Heart right ventricle (tissue), 16 donors: ENCODE measurements at regions not wholly inside any gene's neighbourhood (a gene's known extent, or its start where the extent isn't known, plus 50 kb on each side); places are given as distances from the start of the nearest gene placed in this dataset.

Experiments
- ATAC-seq, 8 donors: fragments of 200-7000 bp; cut with Tn5 transposase; one replicate each; pipeline ENCODE4 v1.9.1; 2020; ENCODE audit warnings: mild to moderate bottlenecking in 8 of 8, moderate library complexity in 8 of 8, moderate number of reproducible peaks in 1 of 8
- DNase-seq, 2 donors: peaks; one replicate each; pipeline ENCODE4 v3.0.0-alpha.2; 2020
- H3K27ac ChIP-seq, 10 donors: fragments of 200-600 bp; sonication (generic) in 2 of 10; one replicate each; pipeline versions ENCODE4 v1.5.0 to v1.8.0; 2020 to 2022; ENCODE audit warnings: mild to moderate bottlenecking in 3 of 10
- H3K27me3 ChIP-seq, 7 donors: fragments of 200-600 bp; one replicate each; pipeline ENCODE4 v1.8.0; 2021 to 2022; ENCODE audit warnings: mild to moderate bottlenecking in 2 of 7
- H3K36me3 ChIP-seq, 9 donors: fragments of 200-600 bp; sonication (generic) in 1 of 9; one replicate each; pipeline versions ENCODE4 v1.5.0 to v1.8.0; 2020 to 2022; ENCODE audit warnings: mild to moderate bottlenecking in 2 of 9
- H3K4me1 ChIP-seq, 9 donors: fragments of 200-600 bp; sonication (generic) in 1 of 9; one replicate each; pipeline versions ENCODE4 v1.5.0 to v1.8.0; 2020 to 2022; ENCODE audit warnings: mild to moderate bottlenecking in 4 of 9
- H3K4me3 ChIP-seq, 10 donors: fragments of 200-600 bp; sonication (generic) in 2 of 10; one replicate each; pipeline versions ENCODE4 v1.5.0 to v1.8.0; 2020 to 2022; ENCODE audit warnings: mild to moderate bottlenecking in 7 of 10, moderate library complexity in 2 of 10
- H3K9me3 ChIP-seq, 11 donors: fragments of 200-600 bp in 10 of 11; sonication (generic) in 2 of 11; one replicate each; pipeline versions ENCODE4 v1.5.0 to v1.8.0; 2013 to 2022; ENCODE audit warnings: mild to moderate bottlenecking in 2 of 11, control low read depth in 1 of 11, moderate library complexity in 1 of 11
- WGBS, 2 donors: extraction: QIAGEN DNeasy Blood & Tissue Kit; methylation state at CpG; one replicate each; pipeline ENCODE4 v1.1.7; 2013; ENCODE audit warnings: inconsistent platforms in 1 of 2; 5-methylcytosine and 5-hydroxymethylcytosine counted together
- intact Hi-C, 10 donors: fragments of 100-400 bp; cut with DNase I; formaldehyde crosslinking; loops; one replicate each; pipeline versions ENCODE4 v1.11.1 to v1.14.2; 2022
- TF ChIP-seq, protein P1 (sequence below), 9 donors: fragments of 200-600 bp; sonication (generic) in 2 of 9; IDR thresholded peaks; one replicate each; pipeline versions ENCODE4 v1.5.0 to v1.8.0; 2021 to 2022; ENCODE audit warnings: antibody characterized with exemption in 9 of 9, mild to moderate bottlenecking in 5 of 9, moderate library complexity in 1 of 9
- donor health status: Arrhythmogenic right ventricular cardiomyopathy.
- donor health status: ischemic (EF 13 %, LVEDD 7.1; RV severe dilation, severe dysfunction).
- donor health status: healthy with polysubstance abuse.
- donor health status: DM: no; HTN: yes; CAD: no.
- donor health status: DM: no; HTN: no; CAD: no.
- donor health status: ischemic (EF 25% LVEDD 6.9; RV normal size, moderate dysfunction).
- donor health status: ischemic (EF 25% LVEDD 5.7; RV mildly dilated, moderate dysfunction).
- donor health status: healthy.
- donor health status: DM: yes; HTN: yes; CAD: no.
- donor health status: Ischemic cardiomyopathy.
- donor health status: ischemic (EF 35%, LVEDD 5.7; RV mildly dilated, moderate dysfunction).
- donor health status: nonischemic (EF 11% LVEDD 7.7; RV severe dilation, severe dysfunction).
- donor health status: DM: yes; HTN: yes; CAD: no.
- donor health status: PGD.
- donor health status: ischemic (EF 29% LVEDD 5.4; RV normal size, mild dysfunction).
- donor health status: nonischemic (EF 23%, LVEDD 6.1; RV moderate dilation, normal function).

DNA sequence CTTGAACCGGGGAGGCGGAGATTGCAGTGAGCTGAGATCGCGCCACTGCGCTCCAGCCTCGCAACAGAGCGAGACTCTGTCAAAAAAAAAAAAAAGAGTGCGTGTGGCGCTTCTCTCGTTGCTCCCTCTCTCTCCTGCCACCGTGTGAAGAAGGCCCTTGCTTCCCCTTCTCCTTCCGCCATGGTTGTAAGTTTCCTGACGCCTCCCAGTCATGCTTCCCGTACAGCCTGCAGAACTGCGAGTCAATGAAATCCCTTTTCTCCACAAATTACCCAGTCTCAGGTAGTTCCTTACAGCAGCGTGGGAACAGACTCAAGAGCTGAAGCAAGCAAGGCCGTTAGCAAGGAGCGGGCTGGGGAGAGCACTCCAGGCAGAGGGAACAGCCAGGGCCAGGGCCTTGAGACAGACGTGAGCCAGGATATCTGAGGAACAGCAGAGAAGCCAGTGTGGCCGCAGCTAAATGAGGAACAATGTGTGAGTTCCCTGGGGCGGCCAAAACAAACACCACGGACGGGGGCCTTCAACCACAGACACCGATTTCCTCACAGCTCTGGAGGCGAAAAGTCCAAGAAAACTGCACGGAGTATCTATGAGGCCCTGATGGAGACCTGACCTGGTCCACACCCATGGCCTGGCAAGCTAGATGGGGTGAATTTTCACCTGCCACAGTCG lies 54.2 kb upstream of the ETS2 start:
- ATAC-seq = peak; percentile 50 to 84 (median 67)
- H3K36me3 ChIP-seq = no peaks in the 10 kb centered on the region
- H3K4me3 ChIP-seq = no peak overlapping the region
- intact Hi-C loops = no loop called here
- WGBS, 2 donors = 84 to 87% methylated on average over 26 to 27 of the region's 27 CpGs
- peak overlapping the region in 1 of 10 donors; percentile 77 for H3K27ac ChIP-seq
- H3K27me3 ChIP-seq = no peaks in the 10 kb centered on the region
- H3K4me1 ChIP-seq = peaks cover 0 to 58% (median 12%) of the 10 kb centered on the region in 9 donors
- peak; percentile 38 to 47 for DNase-seq
- H3K9me3 ChIP-seq = peaks cover 0 to 2% (median 0%) of the 10 kb centered on the region in 11 donors
- TF ChIP-seq, protein P1, sequence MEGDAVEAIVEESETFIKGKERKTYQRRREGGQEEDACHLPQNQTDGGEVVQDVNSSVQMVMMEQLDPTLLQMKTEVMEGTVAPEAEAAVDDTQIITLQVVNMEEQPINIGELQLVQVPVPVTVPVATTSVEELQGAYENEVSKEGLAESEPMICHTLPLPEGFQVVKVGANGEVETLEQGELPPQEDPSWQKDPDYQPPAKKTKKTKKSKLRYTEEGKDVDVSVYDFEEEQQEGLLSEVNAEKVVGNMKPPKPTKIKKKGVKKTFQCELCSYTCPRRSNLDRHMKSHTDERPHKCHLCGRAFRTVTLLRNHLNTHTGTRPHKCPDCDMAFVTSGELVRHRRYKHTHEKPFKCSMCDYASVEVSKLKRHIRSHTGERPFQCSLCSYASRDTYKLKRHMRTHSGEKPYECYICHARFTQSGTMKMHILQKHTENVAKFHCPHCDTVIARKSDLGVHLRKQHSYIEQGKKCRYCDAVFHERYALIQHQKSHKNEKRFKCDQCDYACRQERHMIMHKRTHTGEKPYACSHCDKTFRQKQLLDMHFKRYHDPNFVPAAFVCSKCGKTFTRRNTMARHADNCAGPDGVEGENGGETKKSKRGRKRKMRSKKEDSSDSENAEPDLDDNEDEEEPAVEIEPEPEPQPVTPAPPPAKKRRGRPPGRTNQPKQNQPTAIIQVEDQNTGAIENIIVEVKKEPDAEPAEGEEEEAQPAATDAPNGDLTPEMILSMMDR (IDR thresholded peaks at IDR 0.05) = no peak

DNA sequence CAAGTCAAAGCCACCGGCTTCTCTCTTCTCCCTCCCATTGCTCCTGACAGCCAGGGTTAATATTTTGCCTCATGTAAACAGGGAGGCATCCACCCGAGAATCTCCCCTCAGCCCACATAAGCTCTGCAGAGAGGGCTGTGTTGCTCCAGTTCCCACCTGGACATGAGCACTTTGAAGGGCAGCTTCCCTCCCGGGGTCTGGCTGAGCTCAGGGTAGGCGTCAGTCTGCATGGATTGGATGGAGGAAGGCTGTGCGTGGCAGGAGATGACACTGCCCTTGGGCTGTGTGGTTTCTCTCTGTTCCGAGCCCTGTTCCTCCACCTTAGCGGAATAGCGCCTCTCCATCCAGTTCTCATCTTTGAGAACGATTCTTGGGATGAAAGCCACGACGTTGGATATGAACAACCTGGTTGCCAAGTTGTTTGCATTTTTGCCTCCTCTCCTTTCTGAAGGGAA lies 53.7 kb upstream of the ETS2 start:
- TF ChIP-seq, protein P1 (IDR thresholded peaks at IDR 0.05) = no peak
- DNase-seq (no peak), ATAC-seq (peak in 1 of 8 donors; percentile 12)
- Histone ChIP-seq H3K27ac (peak overlapping the region in 1 of 10 donors; percentile 77), H3K4me3 (no peak overlapping the region), H3K4me1 (peaks cover 0 to 63% (median 14%) of the 10 kb centered on the region in 9 donors), H3K27me3 (no peaks in the 10 kb centered on the region), H3K36me3 (no peaks in the 10 kb centered on the region), H3K9me3 (no peaks in the 10 kb centered on the region)
- WGBS, 2 donors = 89 to 92% methylated on average over 11 of the region's 11 CpGs
- intact Hi-C loops = no loop called here

DNA sequence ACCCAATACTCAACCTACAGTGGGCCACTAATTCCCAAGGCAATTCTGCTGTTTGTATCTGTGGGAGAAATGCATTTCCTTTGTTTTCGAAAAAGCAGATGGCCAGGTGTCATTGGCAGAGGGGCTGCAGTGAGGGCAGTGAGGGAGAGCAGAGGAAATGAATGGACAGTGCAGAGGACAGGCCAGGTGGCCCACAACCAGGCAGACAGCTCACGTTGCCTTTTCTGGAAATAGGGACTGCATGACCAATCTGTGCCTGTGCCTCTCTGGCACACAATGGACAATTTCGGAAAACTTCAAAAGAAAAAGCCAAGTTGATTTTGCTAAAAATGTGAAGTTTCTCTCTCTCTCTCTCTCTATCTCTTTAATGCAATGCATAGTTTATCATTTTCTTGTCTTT lies 52.6 kb upstream of the ETS2 start:
- ATAC-seq (no peak), DNase-seq (no peak)
- no peak overlapping the region for H3K27ac ChIP-seq
- 74 to 82% methylated on average over 3 of the region's 3 CpGs for WGBS, 2 donors
- no peaks in the 10 kb centered on the region for H3K36me3 ChIP-seq
- no peak overlapping the region for H3K4me3 ChIP-seq
- TF ChIP-seq, protein P1 (IDR thresholded peaks at IDR 0.05) = no peak
- H3K9me3 ChIP-seq = no peaks in the 10 kb centered on the region
- intact Hi-C loops = no loop called here
- peaks cover 0 to 65% (median 14%) of the 10 kb centered on the region in 9 donors for H3K4me1 ChIP-seq
- no peaks in the 10 kb centered on the region for H3K27me3 ChIP-seq

DNA sequence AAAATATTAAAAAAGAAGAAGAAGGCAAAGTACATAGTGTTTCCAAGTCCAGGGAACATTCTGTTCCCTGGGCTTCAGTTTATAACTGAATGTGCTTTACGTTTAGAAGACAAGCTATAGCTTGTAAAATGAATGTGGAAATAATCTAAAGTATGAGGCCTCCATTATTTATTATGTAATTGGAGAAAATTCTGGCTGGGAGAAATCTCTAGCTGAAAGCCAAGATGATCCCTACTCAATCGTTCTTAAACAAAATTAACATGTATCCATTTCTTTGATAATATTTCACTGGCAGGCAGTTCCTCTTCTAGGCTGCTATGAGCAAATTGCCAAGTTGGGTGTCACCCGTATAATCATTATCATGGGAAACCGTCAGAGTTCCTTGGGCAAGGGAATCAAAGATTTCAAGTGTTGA lies 52.2 kb upstream of the ETS2 start:
- no peak for ATAC-seq
- peak overlapping the region in 1 of 10 donors; percentile 13 for H3K27ac ChIP-seq

More for the DNA sequence above, 52.2 kb upstream of the ETS2 start:
- no peaks in the 10 kb centered on the region for H3K27me3 ChIP-seq
- WGBS, 2 donors = 57 to 71% methylated on average over 4 of the region's 4 CpGs
- no peaks in the 10 kb centered on the region for H3K36me3 ChIP-seq
- peaks cover 0 to 65% (median 14%) of the 10 kb centered on the region in 9 donors for H3K4me1 ChIP-seq
- no peak overlapping the region for H3K4me3 ChIP-seq
- TF ChIP-seq, protein P1 (IDR thresholded peaks at IDR 0.05) = no peak
- intact Hi-C loops = no loop called here
- H3K9me3 ChIP-seq = no peaks in the 10 kb centered on the region
- DNase-seq = no peak
